NCI-H2227 treated with DMSO at 0.1 percent for 48 hours (cell line): ENCODE measurements at regions not wholly inside any gene's neighbourhood (a gene's known extent, or its start where the extent isn't known, plus 50 kb on each side); places are given as distances from the start of the nearest gene placed in this dataset.
"Not testable (repeated sequence)": the region's sequence is repeated elsewhere in the genome, so short reads cannot be mapped to it uniquely, and the experiment has no call there.

Experiments used
- DNase-seq: peaks from one replicate; lab custom pipeline; 2025; lab: John Stamatoyannopoulos, UW

DNA sequence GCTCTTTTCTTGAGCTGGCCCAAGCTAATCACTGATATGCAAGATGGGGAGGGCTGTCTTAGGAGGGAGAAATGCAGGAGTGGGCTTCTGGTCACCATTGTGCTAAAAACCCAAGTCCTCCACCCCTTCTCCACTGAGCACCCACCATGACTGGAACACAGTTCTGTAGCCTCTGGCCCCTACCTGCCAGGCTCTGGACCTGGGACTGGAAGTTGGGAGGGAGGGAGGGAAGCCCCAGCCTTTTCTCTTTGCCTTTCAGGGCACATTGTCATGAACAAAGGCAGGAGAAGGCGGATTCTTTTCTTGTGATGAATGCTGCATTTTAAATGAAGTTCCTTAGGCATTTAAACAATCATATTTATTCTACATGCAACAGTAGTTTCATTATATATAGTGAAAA is 559.1 kb upstream of the TRPC7 start:
- no peak for DNase-seq

DNA sequence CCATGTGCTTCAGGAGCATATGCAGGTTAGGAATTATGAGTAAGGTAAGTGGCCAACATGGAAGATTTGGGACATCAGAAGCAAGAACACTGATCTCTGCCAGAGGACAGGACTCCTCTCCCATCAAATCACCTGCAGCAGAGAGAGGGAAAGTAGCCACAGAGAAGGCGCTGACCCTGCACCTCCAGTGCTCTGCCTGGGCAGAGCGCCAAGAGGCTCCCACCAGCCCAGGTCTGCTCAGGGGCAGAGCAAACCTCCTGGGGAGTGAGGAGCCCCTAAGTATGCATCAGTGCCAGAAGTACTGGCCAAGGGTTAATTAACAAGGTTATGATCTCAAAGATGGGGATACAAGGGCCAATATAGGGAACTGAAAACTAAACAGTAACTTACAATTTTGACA is 545.3 kb upstream of the TRPC7 start:
- DNase-seq, result no peak

DNA sequence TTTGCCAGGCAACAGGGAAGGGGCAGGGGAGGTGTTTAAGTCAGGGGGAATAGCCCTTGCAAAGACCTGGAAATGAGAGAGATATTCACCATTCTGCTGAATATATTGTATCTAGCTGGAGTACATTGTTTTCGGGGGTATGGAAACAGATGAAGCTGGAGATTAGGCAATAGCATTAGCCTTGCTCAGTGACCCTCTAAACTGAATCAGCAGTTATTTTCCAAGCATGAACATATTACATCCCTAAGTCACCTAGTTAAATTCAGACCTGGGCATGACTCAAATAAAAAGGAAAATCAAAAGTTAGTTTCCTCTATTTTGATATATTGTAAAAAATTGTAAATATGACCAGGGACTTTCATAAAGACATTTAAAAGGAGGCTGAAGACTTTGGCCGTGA is 544.6 kb upstream of the TRPC7 start:
- no peak for DNase-seq

DNA sequence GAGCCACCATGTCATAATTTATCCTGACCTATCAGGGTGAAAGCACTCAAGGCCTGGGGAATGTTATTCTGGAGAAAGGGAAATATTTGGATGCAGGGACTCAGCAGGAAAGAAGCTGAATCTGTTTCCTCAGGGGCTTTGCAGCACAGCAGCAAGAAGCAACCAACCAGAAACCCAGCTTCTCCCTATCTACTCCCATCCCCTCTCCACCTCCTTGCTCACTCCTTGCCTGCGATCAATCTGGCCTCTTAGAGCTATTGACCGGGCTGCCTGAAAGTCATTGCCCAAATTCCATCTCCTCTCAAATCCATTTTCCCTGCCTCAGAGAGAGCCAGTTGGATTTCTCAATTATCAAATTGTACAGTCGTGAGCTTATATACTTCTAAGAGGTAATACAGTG is 542.0 kb upstream of the TRPC7 start:
- DNase-seq, result no peak

DNA sequence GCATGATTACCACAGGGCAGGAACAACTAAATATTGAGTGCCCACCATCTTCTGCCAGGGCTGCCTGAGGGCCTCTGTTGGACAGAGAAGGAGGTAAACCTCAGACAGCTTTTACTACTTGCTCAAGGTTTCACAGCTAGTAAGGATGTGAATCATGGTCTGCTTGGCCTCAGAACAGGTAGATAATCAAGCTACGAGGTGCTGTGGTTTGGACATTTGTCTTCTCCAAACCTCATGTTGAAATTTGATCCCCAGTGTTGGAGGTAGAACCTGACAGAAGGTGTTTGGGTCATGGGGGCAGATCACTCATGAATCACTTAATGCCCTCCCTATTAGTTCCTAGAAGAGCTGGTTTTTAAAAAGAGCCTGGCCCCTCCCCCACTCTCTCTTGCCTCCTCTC is 541.2 kb upstream of the TRPC7 start:
- DNase-seq, result no peak

DNA sequence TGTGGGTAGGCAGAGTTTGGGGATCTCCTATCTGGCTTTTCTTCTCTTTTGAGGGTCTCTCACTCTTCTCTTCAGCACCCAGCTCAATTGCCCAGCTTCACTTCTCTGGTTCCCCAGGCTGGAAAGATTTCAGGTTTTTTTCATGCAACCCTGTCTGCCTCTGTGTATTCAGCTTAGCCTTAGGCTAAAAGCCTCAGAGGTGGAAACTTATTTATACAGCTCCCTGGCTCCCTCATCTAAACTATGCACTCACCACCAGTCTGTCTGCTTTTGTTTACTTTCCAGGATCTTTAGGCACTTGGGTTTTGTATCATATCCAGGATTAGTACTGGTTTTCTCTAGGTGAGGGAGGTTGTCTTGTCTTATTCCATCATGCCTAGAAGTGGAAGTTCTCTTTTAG is 540.2 kb upstream of the TRPC7 start:
- DNase-seq, result no peak

DNA sequence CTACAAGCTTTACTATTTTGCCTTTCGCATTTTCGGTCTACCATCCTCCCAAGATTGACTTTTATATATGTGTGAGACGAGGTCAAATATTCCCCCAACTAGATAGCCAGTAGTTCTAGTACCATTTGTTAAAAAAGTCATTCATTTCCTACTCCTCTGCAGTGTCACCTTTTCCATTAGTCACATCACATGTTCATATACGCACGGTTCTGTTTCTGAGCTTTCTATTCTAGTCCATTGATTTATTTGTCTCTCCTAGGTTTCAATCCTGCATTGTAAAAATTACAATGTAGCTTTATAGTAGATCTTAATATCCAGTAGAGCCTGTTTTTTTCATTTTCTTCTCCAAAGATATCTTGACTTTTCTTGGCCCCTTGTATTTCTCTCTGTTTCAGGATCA is 528.7 kb upstream of the TRPC7 start:
- DNase-seq, result no peak

DNA sequence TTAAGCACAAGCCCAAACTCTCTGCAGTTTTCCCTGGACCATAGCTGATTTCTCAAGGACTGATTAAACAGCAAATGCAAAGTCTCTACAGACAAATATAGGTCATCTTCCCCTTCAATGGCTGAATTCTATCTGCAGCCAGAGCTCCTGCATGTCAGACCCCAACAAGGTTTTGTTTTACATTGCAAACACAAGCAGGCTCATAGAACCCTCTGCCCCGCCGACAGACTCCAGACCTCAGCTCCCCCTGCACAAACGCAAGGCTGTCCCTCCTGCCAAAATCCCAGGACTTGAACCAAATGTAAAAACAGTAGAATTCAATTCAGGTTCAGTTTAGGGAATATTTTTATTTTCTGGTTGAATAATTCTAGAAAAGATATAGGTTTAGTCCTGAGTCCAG is 526.7 kb upstream of the TRPC7 start:
- DNase-seq, result no peak

DNA sequence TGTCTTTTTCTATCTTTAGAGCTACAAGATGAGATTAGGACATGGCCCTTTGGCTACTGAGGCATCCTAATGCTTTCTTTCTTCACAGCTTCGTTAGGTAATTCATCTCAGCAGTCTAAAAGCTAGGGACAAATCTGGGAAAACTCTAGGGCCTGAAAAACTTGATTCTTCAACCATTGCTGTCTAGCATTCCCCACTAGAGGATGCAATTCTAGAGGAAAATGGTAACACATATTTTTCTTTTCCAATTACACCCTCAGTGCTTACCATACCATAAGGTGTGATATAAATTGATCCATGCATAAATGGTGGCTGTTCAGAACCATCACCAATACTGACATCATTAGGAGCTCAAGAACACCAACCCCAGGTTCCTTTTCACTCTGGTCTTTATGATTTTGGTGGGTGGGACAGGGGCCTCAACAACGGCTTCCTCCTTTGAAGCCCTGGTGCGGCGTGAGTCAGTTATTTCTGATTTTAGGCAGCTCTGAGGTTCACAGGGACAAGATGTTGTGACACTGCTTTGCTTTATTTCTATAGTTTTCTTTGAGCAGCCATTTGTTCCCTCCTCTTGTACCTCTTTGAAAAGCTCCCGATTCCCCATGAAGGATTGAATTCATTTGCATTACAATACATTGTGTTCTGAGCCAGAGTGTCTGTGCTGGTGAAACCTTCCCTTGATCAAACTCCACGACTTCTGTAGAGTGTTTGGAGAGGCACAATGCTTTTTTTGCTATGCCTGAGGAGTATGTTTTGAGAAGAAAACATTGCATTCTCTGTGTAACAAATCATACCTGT is 526.0 kb upstream of the TRPC7 start:
- DNase-seq, result no peak

DNA sequence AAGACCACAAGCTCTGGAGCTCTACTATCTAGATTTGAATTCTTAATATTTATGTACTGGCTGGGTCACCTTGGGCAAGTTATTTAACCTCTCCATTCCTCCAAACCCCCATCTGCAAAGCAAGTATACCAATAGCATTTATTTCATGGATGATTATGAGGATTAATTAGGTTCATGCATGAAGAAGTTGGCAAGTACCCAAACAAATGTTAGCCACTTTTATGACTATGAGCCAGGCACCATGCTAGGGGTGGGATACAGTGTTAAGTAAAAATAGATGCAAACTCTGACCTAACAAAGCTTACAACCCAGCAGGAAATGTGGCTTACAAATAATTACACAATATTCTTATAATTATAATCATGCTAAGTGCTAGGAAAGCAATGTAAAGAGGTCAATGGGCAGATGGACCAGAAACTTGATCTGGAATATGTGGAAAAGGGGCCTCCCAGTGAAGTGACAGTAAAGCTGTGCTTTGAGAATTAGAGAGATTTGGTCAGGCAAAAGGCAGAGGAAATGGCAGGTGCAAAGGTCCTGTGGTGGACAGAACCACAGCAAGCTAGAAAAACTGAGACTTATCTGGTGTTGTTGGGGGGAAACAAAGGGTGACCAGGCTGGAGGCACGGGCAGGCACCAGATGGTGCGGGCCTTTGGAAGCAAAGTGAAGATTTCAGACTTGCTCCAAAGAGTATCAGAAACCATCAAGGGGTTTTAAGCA is 525.2 kb upstream of the TRPC7 start:
- DNase-seq, result no peak

DNA sequence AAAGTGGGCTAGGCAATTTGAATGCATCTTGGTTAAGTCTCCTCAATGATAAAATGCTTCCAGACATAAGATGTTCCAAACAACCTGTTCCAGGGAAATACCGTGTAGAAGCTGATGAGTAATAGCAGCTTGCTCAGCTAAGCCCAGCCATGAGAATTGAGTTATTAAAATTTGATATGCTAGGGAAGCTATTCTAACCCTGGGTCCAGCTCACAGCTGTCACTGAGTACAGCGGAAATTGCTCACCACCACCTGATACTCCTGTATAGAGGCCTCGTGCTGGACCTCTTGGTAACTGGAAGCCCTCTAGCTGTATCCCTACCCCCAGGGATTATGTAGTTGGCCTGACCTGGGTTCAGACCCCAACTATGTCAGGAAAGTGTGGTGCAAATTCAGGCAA is 521.3 kb upstream of the TRPC7 start:
- no peak for DNase-seq

DNA sequence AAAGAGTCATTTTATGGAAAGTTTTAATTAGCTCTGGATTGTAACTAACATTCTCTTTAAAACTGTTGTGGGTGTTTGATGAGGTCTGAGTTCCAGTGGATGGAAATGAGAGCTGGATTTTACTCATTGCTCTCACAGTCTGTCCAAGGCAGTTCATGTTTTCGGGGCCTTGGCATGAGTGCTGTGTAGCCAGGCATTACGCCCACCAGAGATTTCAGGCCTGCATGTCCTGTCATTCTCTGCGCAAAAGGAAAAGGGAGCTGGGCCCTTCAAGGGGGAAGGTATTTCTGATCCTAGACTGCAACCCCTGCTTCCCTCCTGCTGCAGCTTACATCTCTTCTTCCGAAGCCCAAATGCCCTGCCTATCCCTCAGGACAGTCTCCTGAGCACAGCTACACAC is 499.6 kb upstream of the TRPC7 start:
- no peak for DNase-seq

DNA sequence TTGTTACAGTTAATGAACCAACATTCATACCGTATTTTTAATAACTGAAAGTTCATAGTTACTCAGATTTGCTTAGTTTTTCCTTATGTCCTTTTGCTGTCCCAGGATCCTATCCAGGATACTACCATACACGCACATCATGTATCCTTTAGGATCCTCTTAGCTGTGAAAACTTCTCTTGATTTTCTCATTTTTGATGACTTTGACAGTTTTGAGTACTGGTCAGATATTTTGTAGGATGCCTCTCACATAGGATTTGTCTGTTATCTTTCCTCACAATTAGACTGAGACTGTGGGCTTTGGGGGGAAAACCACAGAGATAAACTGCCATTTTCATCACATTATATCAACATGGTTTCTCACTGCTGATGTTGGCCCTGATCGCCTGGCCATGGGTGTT is 491.3 kb upstream of the TRPC7 start:
- DNase-seq, result no peak

DNA sequence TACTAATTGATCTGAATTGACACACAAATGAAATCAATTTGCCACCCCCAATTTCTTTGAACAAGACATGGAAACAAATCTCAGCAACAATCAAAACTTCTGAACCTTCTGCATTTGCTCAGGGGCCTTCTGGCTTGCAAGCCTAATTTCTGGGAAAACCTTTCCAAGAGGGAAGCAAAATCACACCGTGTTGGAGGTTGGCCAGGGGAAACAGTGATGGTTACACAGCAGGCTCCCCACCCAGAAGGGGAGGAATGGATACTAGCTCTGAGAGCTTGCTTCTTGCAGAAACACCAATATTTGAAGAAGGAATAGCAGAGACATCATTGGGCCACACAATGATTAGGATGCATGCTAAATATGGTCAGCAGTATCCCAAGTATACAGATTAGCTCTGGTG is 488.6 kb upstream of the TRPC7 start:
- DNase-seq, result no peak

DNA sequence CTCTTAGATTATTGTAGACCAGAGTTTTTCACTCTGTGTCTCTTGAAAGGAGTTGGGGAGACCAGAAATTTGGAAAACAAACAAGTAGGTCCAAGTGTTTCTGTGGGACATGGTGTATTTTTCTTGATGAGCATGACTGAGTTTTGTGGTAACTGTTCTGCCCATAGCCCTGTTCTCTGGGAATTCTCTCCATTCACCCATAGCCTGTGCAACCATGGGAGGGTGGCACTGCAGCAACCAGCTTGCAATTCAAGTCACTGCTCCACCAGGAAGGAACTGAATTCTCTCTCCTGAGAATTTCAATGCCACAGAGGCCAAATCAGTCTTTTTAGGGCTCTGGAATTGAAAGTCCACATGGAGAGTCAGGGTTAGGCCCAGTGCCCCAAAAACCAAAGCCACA is 475.3 kb upstream of the TRPC7 start:
- no peak for DNase-seq

DNA sequence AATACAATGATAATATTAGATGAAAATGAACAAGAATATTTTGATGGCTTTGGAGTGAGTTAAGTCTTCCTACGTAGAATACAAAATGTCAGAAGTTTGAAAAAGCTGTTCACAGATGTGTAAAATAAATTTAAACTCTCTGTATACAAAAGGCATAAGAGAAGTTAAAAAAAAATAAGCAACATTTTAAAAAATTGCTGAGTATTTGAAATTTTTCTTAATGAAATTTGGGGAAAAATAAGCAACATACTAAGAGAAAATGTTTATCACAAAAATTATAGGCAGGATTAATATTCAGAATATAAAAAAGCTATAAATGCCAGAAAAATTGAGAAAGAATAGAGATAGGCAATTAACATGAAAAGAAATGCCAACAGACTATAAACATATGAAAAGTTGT is 470.7 kb upstream of the TRPC7 start:
- DNase-seq, result no peak

DNA sequence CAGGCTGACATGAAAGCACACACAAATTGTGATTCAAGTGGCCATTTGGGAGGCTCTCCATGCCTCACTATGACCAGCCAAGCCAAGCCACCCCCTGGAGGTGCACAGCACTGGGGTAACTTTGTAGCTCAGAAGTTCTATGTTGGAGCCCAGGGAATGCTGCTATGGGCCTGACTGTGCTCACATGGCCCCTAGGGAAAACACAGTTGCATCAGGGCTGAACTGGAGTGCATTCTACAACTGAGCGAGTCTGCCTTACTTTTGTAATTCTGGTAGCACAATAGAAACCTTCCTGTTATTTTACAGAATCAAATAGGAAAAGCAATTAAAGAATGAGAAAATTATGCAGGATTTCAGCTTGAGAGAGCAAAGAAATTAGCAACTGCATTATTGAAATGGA is 455.5 kb upstream of the TRPC7 start:
- DNase-seq, result no peak

DNA sequence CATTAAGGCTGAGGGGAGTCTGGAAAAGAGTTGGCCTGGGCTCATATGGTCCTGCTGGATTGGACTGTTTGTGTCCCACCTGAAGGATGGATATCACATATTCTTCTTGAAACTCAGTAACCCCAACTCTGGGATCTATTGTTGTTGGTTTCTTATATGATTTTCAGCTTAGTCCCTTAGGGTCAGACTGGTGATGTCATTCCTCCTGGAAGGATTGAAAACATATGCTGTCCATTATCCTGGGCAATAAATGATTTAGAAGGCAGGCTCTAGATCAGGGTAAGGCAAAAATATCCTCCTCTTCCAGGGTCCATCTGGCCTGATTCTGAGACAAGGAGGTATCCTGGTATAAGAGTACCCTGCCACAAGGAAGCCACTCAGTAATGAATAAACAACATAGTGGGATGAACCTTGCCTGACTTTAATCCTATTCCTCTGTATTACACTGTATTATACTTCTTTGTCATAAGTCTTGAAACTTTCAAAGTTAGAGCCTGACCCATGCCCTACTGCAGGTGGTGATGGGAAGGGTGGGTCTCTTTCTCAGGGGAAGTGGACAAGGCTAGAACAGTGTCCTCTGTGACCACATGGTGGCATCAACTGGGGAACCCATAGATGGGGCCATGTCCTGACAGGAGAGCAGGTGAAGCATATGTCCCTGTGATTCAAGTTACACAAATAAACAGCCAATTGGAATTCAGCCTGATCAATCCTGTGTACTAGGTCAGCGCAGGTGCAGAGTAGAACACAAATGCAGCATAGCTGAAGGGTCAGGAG is 454.4 kb upstream of the TRPC7 start:
- DNase-seq, result no peak

DNA sequence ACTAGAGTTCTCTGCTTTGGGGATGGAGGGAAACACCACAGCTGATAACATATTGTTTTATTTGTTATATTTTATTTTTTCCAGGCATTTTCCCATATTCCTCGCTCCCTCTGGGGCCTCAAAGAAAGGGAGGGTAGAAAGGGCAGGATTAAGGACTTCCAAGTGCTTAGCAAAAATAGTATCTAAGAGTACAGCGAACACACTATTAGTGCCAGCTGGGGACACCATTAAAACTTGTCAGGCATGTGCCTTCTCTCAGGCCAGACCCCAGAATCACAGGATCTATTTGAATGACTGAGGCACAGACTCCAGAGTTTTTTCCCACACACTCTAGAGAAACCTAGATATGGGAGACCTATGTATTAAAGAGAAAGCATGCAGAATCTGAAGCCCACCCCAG is 451.0 kb upstream of the TRPC7 start:
- no peak for DNase-seq

DNA sequence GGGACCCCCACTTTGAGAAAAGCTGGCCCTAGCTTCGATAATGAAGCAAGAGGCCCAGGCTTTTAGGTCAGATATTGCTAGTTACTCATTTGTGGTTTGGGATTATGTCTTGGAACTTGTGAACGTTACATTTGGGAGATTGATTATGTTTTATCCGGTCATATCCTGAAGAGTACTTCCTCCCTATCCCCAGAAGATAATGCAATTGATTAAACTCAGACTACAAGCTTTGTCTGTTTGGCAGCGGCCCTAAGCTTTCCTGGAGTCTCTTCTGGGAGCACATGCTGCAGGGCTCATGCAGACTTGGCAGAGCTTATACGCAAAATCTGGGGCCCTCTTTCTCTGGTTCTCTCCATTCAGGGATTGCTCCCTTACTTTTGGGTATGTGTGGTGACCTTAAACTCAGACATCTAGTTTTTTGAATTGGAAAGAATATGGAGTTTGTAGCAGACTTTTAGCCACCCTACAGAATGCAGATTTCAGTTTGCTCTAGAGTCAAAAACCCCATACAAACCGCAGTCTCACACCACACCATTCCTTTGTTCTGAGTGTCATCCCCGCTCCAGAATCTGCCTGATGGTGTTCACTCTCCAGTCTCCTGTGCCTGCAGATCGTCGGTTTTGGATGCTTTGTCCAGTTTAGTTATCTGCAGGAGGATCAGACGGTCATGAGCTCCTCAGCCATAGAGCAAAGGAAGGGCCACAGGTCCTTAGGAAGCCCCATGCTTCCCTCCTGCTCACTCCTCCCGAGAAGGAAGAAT is 449.5 kb upstream of the TRPC7 start:
- DNase-seq, result no peak

DNA sequence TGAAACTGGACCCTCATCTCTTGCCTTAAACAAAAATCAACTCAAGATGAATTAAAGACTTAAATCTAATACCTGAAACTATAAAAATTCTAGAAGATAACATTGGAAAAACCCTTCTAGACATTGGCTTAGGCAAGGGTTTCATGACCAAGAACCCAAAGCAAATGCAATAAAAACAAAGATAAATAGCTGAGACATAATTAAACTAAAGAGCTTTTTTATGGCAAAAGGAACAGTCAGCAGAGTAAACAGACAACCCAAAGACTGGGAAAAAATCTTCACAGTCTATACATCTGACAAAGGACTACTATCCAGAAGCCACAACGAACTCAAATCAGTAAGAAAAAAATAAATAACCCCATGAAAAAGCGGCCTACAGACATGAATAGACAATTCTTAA is 446.9 kb upstream of the TRPC7 start:
- not testable (repeated sequence) for DNase-seq

DNA sequence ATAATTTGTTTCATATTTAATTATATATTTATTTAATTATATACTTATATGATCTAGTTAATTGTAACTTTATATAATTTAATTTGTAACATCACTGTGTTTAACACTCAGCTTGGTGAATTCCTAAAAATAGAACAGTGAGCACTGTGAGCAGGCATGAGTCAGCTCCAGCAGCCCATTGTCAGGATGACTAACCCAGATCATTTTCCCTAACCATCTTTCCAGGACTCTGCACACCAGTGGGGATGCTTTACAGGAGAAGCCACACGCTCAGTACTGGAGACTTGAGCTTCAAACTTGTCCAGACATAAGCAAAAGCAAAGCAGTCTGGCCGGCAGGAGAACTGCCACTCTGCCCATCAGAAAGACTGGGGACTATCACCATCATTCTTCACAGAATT is 446.2 kb upstream of the TRPC7 start:
- no peak for DNase-seq
